ENCODE measurements at regions not wholly inside any gene's neighbourhood (a gene's known extent, or its start where the extent isn't known, plus 50 kb on each side); places are given as distances from the start of the nearest gene placed in this dataset.

DNA sequence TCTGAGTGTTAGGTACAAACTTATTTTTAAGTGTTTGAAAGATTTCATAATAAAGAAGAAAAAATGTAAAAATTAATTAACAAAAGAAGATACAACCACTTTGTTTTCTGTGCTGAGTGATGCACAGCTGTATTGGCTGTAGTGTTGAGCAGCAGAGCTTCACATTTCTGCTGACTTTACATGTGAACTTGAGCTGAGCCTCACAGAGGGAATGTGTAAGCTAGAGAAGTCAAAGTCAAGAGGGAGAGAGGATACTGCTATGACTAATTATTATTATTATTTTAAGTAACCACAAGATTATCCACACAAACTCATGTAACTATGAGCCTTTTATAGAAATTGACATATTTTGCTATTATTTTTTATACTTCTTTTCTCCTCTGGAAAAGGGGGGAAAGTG lies 159.1 kb upstream of the ZSWIM2 start:
- FAIRE-seq (no peak), DNase-seq (ENCODE audit: low read depth, low spot score) (no peak)
- H3K9me3 ChIP-seq (ENCODE audit: control insufficient read depth, low read depth, low read length) = no peaks in the 10 kb centered on the region
- no peaks in the 10 kb centered on the region for H3K27me3 ChIP-seq (ENCODE audit: control insufficient read depth, extremely low read depth, insufficient read depth, low read length)
- H3K79me2 ChIP-seq (ENCODE audit: control insufficient read depth, insufficient read depth, low read length) = no peaks in the 10 kb centered on the region
- no peaks in the 10 kb centered on the region for H3K36me3 ChIP-seq (ENCODE audit: control insufficient read depth in 2 of 2, extremely low read depth in 1 of 2, insufficient read depth in 2 of 2, low read length in 2 of 2)
- H3K4me3 ChIP-seq (ENCODE audit: control insufficient read depth in 2 of 3, extremely low read depth in 1 of 3, insufficient read depth in 2 of 3, low read depth in 1 of 3, low read length in 3 of 3) = no peak overlapping the region
- H4K20me1 ChIP-seq (ENCODE audit: control insufficient read depth, extremely low read depth, insufficient read depth, low read length) = no peaks in the 10 kb centered on the region
- no peak overlapping the region for H3K27ac ChIP-seq (ENCODE audit: control insufficient read depth, insufficient read depth, low read length)
- H3K4me1 ChIP-seq (ENCODE audit: control insufficient read depth, extremely low read depth, insufficient read depth, low read length) = no peaks in the 10 kb centered on the region
- H2AFZ ChIP-seq (ENCODE audit: control insufficient read depth, low read length) = no peak overlapping the region
- H3K4me2 ChIP-seq (ENCODE audit: control insufficient read depth, extremely low read depth, insufficient read depth, low read depth, low read length) = no peak overlapping the region
- dilution Hi-C loops (cut with MboI; ENCODE audit: extremely low pct_ligation_motif_present, low sequenced_read_pairs) = no loop called here
- TF ChIP-seq EZH2 (IDR thresholded peaks at IDR 0.05; ENCODE audit: low read length) = no peak
- TF ChIP-seq, protein P1, sequence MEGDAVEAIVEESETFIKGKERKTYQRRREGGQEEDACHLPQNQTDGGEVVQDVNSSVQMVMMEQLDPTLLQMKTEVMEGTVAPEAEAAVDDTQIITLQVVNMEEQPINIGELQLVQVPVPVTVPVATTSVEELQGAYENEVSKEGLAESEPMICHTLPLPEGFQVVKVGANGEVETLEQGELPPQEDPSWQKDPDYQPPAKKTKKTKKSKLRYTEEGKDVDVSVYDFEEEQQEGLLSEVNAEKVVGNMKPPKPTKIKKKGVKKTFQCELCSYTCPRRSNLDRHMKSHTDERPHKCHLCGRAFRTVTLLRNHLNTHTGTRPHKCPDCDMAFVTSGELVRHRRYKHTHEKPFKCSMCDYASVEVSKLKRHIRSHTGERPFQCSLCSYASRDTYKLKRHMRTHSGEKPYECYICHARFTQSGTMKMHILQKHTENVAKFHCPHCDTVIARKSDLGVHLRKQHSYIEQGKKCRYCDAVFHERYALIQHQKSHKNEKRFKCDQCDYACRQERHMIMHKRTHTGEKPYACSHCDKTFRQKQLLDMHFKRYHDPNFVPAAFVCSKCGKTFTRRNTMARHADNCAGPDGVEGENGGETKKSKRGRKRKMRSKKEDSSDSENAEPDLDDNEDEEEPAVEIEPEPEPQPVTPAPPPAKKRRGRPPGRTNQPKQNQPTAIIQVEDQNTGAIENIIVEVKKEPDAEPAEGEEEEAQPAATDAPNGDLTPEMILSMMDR (optimal IDR thresholded peaks at IDR 0.05 in 1 of 3, IDR thresholded peaks at IDR 0.05 in 1 of 3, conservative IDR thresholded peaks at IDR 0.05 in 1 of 3; ENCODE audit: extremely low read depth in 1 of 3, insufficient read depth in 2 of 3, low read length in 3 of 3) = no peak
- no peaks in the 10 kb centered on the region for H3K9me1 ChIP-seq (ENCODE audit: control insufficient read depth, extremely low read depth, insufficient read depth, low read length)
- no peak overlapping the region for H3K9ac ChIP-seq (ENCODE audit: control insufficient read depth, extremely low read depth, insufficient read depth, low read length)

DNA sequence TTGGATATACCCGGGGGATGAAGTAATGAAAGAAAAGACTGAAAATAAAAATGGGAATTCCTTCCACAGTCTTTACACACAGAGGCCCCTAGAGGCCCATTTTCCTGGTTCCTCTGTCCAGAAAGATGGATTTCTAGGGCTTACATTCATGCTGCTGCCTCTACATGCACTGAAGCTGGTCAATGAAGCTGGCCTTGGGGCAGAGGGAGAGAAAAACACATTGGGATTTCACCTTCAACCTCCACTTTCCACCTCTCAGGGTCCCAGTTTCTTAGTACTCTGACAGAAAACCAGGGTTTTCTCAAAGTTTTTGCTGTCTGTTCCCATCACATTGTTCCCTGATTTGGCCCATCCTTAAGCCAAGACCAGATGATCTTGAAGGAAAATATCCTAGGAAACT lies 154.6 kb upstream of the ZSWIM2 start:
- TF ChIP-seq, protein P1 (optimal IDR thresholded peaks at IDR 0.05 in 1 of 3, IDR thresholded peaks at IDR 0.05 in 1 of 3, conservative IDR thresholded peaks at IDR 0.05 in 1 of 3; ENCODE audit: extremely low read depth in 1 of 3, insufficient read depth in 2 of 3, low read length in 3 of 3) = no peak
- TF ChIP-seq EZH2 (IDR thresholded peaks at IDR 0.05; ENCODE audit: low read length) = no peak
- Histone ChIP-seq H3K4me1 (ENCODE audit: control insufficient read depth, extremely low read depth, insufficient read depth, low read length) (no peaks in the 10 kb centered on the region), H3K4me3 (ENCODE audit: control insufficient read depth in 2 of 3, extremely low read depth in 1 of 3, insufficient read depth in 2 of 3, low read depth in 1 of 3, low read length in 3 of 3) (no peak overlapping the region), H3K9ac (ENCODE audit: control insufficient read depth, extremely low read depth, insufficient read depth, low read length) (no peak overlapping the region), H2AFZ (ENCODE audit: control insufficient read depth, low read length) (no peak overlapping the region), H4K20me1 (ENCODE audit: control insufficient read depth, extremely low read depth, insufficient read depth, low read length) (no peaks in the 10 kb centered on the region), H3K4me2 (ENCODE audit: control insufficient read depth, extremely low read depth, insufficient read depth, low read depth, low read length) (no peak overlapping the region), H3K9me1 (ENCODE audit: control insufficient read depth, extremely low read depth, insufficient read depth, low read length) (no peaks in the 10 kb centered on the region), H3K9me3 (ENCODE audit: control insufficient read depth, low read depth, low read length) (no peaks in the 10 kb centered on the region), H3K36me3 (ENCODE audit: control insufficient read depth in 2 of 2, extremely low read depth in 1 of 2, insufficient read depth in 2 of 2, low read length in 2 of 2) (no peaks in the 10 kb centered on the region), H3K27me3 (ENCODE audit: control insufficient read depth, extremely low read depth, insufficient read depth, low read length) (no peaks in the 10 kb centered on the region), H3K27ac (ENCODE audit: control insufficient read depth, insufficient read depth, low read length) (no peak overlapping the region), H3K79me2 (ENCODE audit: control insufficient read depth, insufficient read depth, low read length) (no peaks in the 10 kb centered on the region)
- FAIRE-seq = no peak
- no peak for DNase-seq (ENCODE audit: low read depth, low spot score)
- dilution Hi-C loops (cut with MboI; ENCODE audit: extremely low pct_ligation_motif_present, low sequenced_read_pairs) = no loop called here

Measured in keratinocyte (primary cell).